Activated T-cell treated with anti-CD3 and anti-CD28 coated beads, Interleukin-2, amount 50 U/mL, for 24 hours (primary cell): ENCODE measurements at regions not wholly inside any gene's neighbourhood (a gene's known extent, or its start where the extent isn't known, plus 50 kb on each side); places are given as distances from the start of the nearest gene placed in this dataset.

Source experiments
- DNase-seq: peaks from one replicate; pipeline ENCODE4 v3.0.0-alpha.2; 2020
- H3K27ac Mint-ChIP-seq: 2 replicates; pipeline ENCODE4 v1.8.0; 2020; ENCODE audit warnings: mild to moderate bottlenecking, mixed read lengths
- H3K27me3 Mint-ChIP-seq: 2 replicates; pipeline ENCODE4 v1.8.0; 2020; ENCODE audit warnings: mixed read lengths
- H3K36me3 Mint-ChIP-seq: 2 replicates; pipeline ENCODE4 v1.8.0; 2020; ENCODE audit warnings: low read depth, mixed read lengths
- H3K4me1 Mint-ChIP-seq: 2 replicates; pipeline ENCODE4 v1.8.0; 2020; ENCODE audit warnings: low read depth, mixed read lengths
- H3K4me3 Mint-ChIP-seq: 2 replicates; pipeline ENCODE4 v1.8.0; 2020; ENCODE audit warnings: mild to moderate bottlenecking, moderate library complexity, mixed read lengths
- H3K9me3 Mint-ChIP-seq: 2 replicates; pipeline ENCODE4 v1.8.0; 2020; ENCODE audit warnings: mixed read lengths

- Mint-ChIP-seq H3K36me3 (no peaks in the 10 kb centered on the region), H3K4me3 (no peak overlapping the region), H3K9me3 (peaks cover 3% of the 10 kb centered on the region), H3K27ac (no peak overlapping the region), H3K27me3 (no peaks in the 10 kb centered on the region), H3K4me1 (no peaks in the 10 kb centered on the region)
- no peak for DNase-seq
These were observed 194.3 kb upstream of the PGRMC2 start for GRCh38 chr4:128481752-128482480.

DNA sequence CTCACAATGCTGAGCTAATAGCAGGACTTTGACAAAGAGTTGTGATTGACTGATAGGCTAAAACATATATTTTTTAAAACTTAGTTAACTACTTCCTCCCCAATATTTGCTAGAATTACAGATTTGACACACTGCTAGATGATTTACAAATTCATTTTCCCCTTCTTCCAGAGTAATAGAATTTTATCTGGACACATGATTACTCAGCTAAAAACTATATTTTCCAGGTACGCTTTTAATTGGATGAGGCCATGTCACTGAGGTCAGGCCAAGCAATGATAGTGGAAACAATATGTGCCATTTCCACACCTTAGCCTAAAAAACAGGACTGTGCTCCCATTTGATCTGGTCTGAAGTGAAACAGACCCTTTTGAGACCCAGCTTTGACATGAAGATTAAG is 193.3 kb upstream of the PGRMC2 start:
- Mint-ChIP-seq H3K36me3 (no peaks in the 10 kb centered on the region), H3K9me3 (peaks cover 3% of the 10 kb centered on the region), H3K27me3 (no peaks in the 10 kb centered on the region), H3K27ac (no peak overlapping the region), H3K4me1 (no peaks in the 10 kb centered on the region), H3K4me3 (no peak overlapping the region)
- DNase-seq: no peak

DNA sequence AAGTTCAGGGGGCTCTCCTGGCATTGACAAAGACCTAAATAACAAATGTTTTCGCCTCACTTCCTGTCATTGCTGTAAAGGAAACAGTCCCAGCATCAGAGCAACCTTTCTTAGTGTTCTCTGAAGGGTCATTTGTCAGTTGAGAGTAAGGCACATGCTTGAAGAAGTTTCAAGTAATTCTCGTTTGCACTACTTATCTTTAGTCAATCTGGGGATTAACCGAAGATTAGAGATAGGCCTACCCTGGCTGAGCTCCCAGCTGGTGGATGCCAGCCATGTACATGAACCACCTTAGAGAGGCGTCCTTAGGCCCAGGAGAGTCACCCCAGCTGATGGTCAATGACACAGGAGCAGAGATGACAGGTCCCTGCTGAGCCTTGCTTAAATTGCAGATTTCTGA is 189.9 kb upstream of the PGRMC2 start:
- Mint-ChIP-seq H3K4me3 (no peak overlapping the region), H3K9me3 (no peaks in the 10 kb centered on the region)

DNA sequence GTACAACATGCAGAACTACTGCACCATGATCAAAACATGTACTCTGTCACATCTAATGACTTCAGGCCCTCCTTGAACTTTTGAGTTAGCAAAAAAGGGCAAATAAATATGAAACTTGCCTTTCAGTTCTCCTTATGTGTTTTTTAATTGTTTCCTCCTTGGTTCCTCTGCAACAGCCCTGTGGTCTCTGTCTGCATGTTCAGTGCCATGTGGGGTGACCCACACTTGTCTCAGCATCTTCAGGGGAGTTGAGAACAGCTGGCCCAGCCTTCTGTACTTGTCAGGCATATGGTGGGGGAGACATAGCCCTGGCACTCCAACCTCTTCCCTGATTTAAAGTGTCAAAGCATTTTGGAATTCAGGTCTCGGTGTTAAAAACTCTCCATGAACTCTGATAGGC is 188.0 kb upstream of the PGRMC2 start:
- DNase-seq: no peak
- Mint-ChIP-seq H3K4me3 (no peak overlapping the region), H3K36me3 (no peaks in the 10 kb centered on the region), H3K4me1 (no peaks in the 10 kb centered on the region), H3K27me3 (no peaks in the 10 kb centered on the region), H3K9me3 (no peaks in the 10 kb centered on the region), H3K27ac (no peak overlapping the region)

More for the DNA sequence above, 189.9 kb upstream of the PGRMC2 start:
- no peak for DNase-seq
- no peaks in the 10 kb centered on the region for H3K36me3 Mint-ChIP-seq
- H3K27ac Mint-ChIP-seq: no peak overlapping the region
- H3K27me3 Mint-ChIP-seq: no peaks in the 10 kb centered on the region
- H3K4me1 Mint-ChIP-seq: no peaks in the 10 kb centered on the region

GRCh38 chr4:128471576-128471975 is 184.0 kb upstream of the PGRMC2 start:
- Mint-ChIP-seq H3K27me3 (no peaks in the 10 kb centered on the region), H3K9me3 (no peaks in the 10 kb centered on the region), H3K4me3 (no peak overlapping the region), H3K36me3 (no peaks in the 10 kb centered on the region), H3K27ac (no peak overlapping the region), H3K4me1 (no peaks in the 10 kb centered on the region)
- DNase-seq: no peak

GRCh38 chr4:128470492-128471053 is 183.0 kb upstream of the PGRMC2 start:
- H3K27ac Mint-ChIP-seq: no peak overlapping the region
- DNase-seq: no peak
- H3K4me1 Mint-ChIP-seq: no peaks in the 10 kb centered on the region
- H3K9me3 Mint-ChIP-seq: no peaks in the 10 kb centered on the region
- no peaks in the 10 kb centered on the region for H3K27me3 Mint-ChIP-seq
- no peak overlapping the region for H3K4me3 Mint-ChIP-seq
- H3K36me3 Mint-ChIP-seq: no peaks in the 10 kb centered on the region

- H3K9me3 Mint-ChIP-seq: no peaks in the 10 kb centered on the region
- no peaks in the 10 kb centered on the region for H3K36me3 Mint-ChIP-seq
- DNase-seq: no peak
- no peaks in the 10 kb centered on the region for H3K4me1 Mint-ChIP-seq
- H3K27ac Mint-ChIP-seq: no peak overlapping the region
- H3K4me3 Mint-ChIP-seq: no peak overlapping the region
- H3K27me3 Mint-ChIP-seq: no peaks in the 10 kb centered on the region
These were observed 180.7 kb upstream of the PGRMC2 start for GRCh38 chr4:128468123-128468989.

- Mint-ChIP-seq H3K4me1 (no peaks in the 10 kb centered on the region), H3K4me3 (no peak overlapping the region), H3K27me3 (no peaks in the 10 kb centered on the region), H3K36me3 (no peaks in the 10 kb centered on the region), H3K27ac (no peak overlapping the region), H3K9me3 (no peaks in the 10 kb centered on the region)
- no peak for DNase-seq
These were observed 177.9 kb upstream of the PGRMC2 start for GRCh38 chr4:128465523-128465922.

DNA sequence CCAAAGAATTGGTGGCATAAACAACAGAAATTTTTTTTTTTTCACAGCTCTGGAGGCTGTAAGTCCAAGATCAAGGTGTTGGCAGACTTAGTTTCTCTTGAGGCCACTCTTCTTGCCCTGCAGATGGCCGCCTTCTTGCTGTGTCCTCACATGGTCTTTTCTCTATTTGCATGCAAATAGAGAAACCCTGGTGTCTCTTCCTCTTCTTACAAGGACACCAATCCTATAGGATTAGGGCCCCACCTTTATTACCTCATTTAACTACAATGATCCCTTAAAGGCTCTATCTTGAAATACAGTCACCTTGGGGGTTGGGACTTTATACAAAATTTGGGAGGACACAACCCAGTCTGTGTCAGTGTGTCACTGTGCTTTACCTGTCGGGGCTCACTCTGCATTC is 175.4 kb upstream of the PGRMC2 start:
- no peak overlapping the region for H3K4me3 Mint-ChIP-seq
- H3K36me3 Mint-ChIP-seq: no peaks in the 10 kb centered on the region
- no peak for DNase-seq
- H3K9me3 Mint-ChIP-seq: no peaks in the 10 kb centered on the region
- no peak overlapping the region for H3K27ac Mint-ChIP-seq
- H3K4me1 Mint-ChIP-seq: no peaks in the 10 kb centered on the region
- no peaks in the 10 kb centered on the region for H3K27me3 Mint-ChIP-seq

DNA sequence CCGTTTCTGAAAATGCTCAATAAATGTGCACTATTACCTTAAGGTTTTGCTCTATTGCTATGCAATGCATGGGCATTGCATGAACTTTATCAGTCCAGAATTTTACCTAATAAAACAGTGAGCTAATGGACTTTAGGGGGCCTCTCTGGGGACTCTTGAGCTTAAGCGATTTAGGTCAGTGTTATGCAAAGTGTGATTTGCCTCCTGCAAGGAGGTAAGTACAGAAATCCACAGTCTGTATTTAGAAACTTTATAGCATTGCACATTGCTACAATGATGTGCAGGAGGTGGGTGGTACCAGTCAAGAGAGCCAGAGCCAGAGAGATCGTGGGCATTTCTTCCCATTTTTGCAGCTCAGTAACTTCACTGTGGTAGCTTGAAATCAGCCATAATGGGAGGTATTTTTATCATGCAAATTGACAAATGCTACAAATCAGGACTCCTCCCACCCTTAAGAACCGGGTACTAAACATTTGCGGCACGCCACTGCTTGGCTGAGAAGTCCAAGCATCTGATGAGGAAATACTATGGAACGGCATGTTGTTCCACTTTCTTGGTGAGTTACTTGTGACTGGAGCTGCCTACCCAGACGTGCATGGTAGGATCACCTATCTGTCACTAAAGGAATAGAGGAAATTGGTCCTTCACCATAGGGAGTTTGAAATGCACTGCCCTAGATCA is 174.6 kb upstream of the PGRMC2 start:
- H3K9me3 Mint-ChIP-seq: no peaks in the 10 kb centered on the region
- no peak overlapping the region for H3K4me3 Mint-ChIP-seq
- DNase-seq: no peak
- H3K27ac Mint-ChIP-seq: no peak overlapping the region
- H3K27me3 Mint-ChIP-seq: no peaks in the 10 kb centered on the region
- H3K4me1 Mint-ChIP-seq: no peaks in the 10 kb centered on the region
- H3K36me3 Mint-ChIP-seq: no peaks in the 10 kb centered on the region

DNA sequence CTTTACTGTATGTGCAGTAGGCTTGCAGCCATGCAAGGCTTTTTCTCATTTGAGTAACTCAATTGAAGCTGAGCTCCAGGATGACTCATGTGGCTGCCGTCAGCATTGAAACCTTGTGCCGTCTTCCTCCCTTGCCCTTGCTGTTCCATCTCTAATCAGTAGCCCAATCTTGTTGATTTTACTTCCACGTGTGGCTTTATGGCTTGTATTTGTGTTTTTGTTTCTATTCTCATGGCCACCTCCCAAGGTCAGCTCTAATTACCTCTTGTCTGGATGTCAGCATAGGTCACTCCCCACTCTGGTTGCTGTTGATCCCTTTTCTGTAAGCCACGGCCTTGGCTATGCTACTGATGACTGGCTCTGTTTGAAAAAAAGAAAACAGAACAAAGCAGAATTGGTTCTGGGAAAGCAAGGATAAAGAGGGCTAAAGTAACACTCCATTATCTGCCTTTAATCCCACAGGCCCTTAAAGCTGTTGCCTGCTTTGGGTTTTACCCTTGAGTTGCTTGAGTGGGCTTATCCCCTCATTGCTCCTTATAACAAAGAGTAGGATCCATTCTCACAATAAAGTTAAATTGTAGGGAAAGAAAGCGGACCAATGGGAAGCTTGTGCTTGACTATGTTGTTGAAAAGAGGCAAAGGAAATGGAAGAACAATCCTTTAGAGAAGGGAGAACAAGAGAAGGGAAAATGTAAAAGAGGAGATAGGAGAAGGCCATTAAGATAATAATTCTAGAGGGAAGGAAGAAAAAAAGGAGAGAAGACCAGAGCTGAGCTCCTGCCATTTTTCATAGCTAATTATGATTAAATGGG is 173.9 kb upstream of the PGRMC2 start:
- Mint-ChIP-seq H3K9me3 (no peaks in the 10 kb centered on the region), H3K36me3 (no peaks in the 10 kb centered on the region), H3K27ac (no peak overlapping the region), H3K4me3 (no peak overlapping the region), H3K27me3 (no peaks in the 10 kb centered on the region), H3K4me1 (no peaks in the 10 kb centered on the region)
- no peak for DNase-seq

DNA sequence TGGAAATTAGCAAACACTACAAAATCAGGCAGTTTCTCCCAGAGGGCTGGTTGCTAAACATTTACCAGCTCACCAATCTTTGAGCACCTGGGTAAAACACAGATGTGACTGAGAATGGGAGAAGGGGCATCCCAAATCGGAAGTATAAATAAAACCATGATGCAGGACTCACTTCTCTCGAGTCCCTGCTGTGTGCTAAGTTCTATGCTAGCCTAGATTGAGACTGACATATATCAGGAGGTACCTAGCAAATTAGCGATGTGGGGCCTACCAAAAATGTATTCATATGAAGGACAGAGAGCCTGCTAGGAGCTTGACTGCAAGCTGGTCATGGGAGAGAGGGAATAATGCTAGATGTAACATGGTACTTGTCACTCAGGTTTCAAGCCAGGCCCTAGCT is 171.9 kb upstream of the PGRMC2 start:
- DNase-seq: no peak
- no peak overlapping the region for H3K4me3 Mint-ChIP-seq
- H3K9me3 Mint-ChIP-seq: no peaks in the 10 kb centered on the region
- peaks cover 2% of the 10 kb centered on the region for H3K4me1 Mint-ChIP-seq
- H3K27ac Mint-ChIP-seq: no peak overlapping the region
- no peaks in the 10 kb centered on the region for H3K27me3 Mint-ChIP-seq
- no peaks in the 10 kb centered on the region for H3K36me3 Mint-ChIP-seq

- Mint-ChIP-seq H3K27ac (no peak overlapping the region), H3K36me3 (no peaks in the 10 kb centered on the region), H3K27me3 (peaks cover under 1% of the 10 kb centered on the region), H3K4me1 (peaks cover 7% of the 10 kb centered on the region), H3K9me3 (no peaks in the 10 kb centered on the region), H3K4me3 (no peak overlapping the region)
- no peak for DNase-seq
These were observed 171.2 kb upstream of the PGRMC2 start for GRCh38 chr4:128458816-128459215.

- Mint-ChIP-seq H3K36me3 (no peaks in the 10 kb centered on the region), H3K4me3 (no peak overlapping the region), H3K4me1 (peaks cover 7% of the 10 kb centered on the region), H3K27me3 (peaks cover 3% of the 10 kb centered on the region), H3K9me3 (no peaks in the 10 kb centered on the region), H3K27ac (no peak overlapping the region)
- DNase-seq: no peak
These were observed 170.1 kb upstream of the PGRMC2 start for GRCh38 chr4:128457726-128458125.
